Left ventricle myocardium inferior (tissue), 1 donor: ENCODE measurements at regions not wholly inside any gene's neighbourhood (a gene's known extent, or its start where the extent isn't known, plus 50 kb on each side); places are given as distances from the start of the nearest gene placed in this dataset.

Source experiments
- DNase-seq: peaks from one replicate; pipeline ENCODE4 v3.0.0-alpha.2; 2020
- H3K27ac ChIP-seq: fragments of 200-600 bp; replicated peaks from 2 replicates; pipeline ENCODE4 v1.8.0; 2021
- H3K27me3 ChIP-seq: fragments of 200-600 bp; 2 replicates; pipeline ENCODE4 v1.8.0; 2021; ENCODE audit warnings: low read depth
- H3K36me3 ChIP-seq: fragments of 200-600 bp; 2 replicates; pipeline ENCODE4 v1.8.0; 2021
- H3K4me1 ChIP-seq: fragments of 200-600 bp; 2 replicates; pipeline ENCODE4 v1.8.0; 2021
- H3K4me3 ChIP-seq: fragments of 200-600 bp; 2 replicates; pipeline ENCODE4 v1.8.0; 2021; ENCODE audit warnings: mild to moderate bottlenecking, moderate library complexity
- H3K9me3 ChIP-seq: fragments of 200-600 bp; replicated peaks from 2 replicates; pipeline ENCODE4 v1.8.0; 2021
- CTCF ChIP-seq: fragments of 200-600 bp; IDR thresholded peaks from 2 replicates; pipeline ENCODE4 v1.8.0; 2021; ENCODE audit warnings: antibody characterized with exemption, mild to moderate bottlenecking, borderline replicate concordance
- intact Hi-C: fragments of 100-400 bp; cut with micrococcal nuclease; formaldehyde crosslinking; loops from one replicate; pipeline ENCODE4 v1.11.0; 2022
- donor health status: DM: no; HTN: yes; CAD: no; lungs with severe emphysema.

GRCh38 chr13:73416093-73416492 lies 357.3 kb downstream of the KLF5 start:
- Histone ChIP-seq H3K27ac (no peak overlapping the region), H3K36me3 (no peaks in the 10 kb centered on the region), H3K27me3 (no peaks in the 10 kb centered on the region), H3K9me3 (no peaks in the 10 kb centered on the region), H3K4me1 (no peaks in the 10 kb centered on the region), H3K4me3 (no peak overlapping the region)
- TF ChIP-seq CTCF = no peak
- intact Hi-C loops = no loop called here
- DNase-seq = no peak

- Histone ChIP-seq H3K27me3 (no peaks in the 10 kb centered on the region), H3K9me3 (no peaks in the 10 kb centered on the region), H3K27ac (no peak overlapping the region), H3K36me3 (no peaks in the 10 kb centered on the region), H3K4me1 (no peaks in the 10 kb centered on the region), H3K4me3 (no peak overlapping the region)
- no peak for TF ChIP-seq CTCF
- DNase-seq = no peak
- intact Hi-C loops = no loop called here
These were observed 354.9 kb downstream of the KLF5 start for GRCh38 chr13:73413656-73414055.

- H3K27ac ChIP-seq = no peak overlapping the region
- TF ChIP-seq CTCF = no peak
- no peaks in the 10 kb centered on the region for H3K9me3 ChIP-seq
- intact Hi-C loops = no loop called here
- no peaks in the 10 kb centered on the region for H3K36me3 ChIP-seq
- H3K4me3 ChIP-seq = no peak overlapping the region
- no peaks in the 10 kb centered on the region for H3K4me1 ChIP-seq
- DNase-seq = no peak
- no peaks in the 10 kb centered on the region for H3K27me3 ChIP-seq
These were observed 354.1 kb downstream of the KLF5 start for GRCh38 chr13:73412933-73413332.

GRCh38 chr13:73411067-73411809 lies 352.4 kb downstream of the KLF5 start:
- no peaks in the 10 kb centered on the region for H3K36me3 ChIP-seq
- intact Hi-C loops = no loop called here
- no peak for DNase-seq
- H3K4me1 ChIP-seq = no peaks in the 10 kb centered on the region
- no peaks in the 10 kb centered on the region for H3K9me3 ChIP-seq
- no peak overlapping the region for H3K4me3 ChIP-seq
- TF ChIP-seq CTCF = no peak
- no peak overlapping the region for H3K27ac ChIP-seq
- no peaks in the 10 kb centered on the region for H3K27me3 ChIP-seq

GRCh38 chr13:73406454-73406853 lies 347.6 kb downstream of the KLF5 start:
- no peak for DNase-seq
- TF ChIP-seq CTCF = no peak
- intact Hi-C loops = no loop called here
- no peak overlapping the region for H3K4me3 ChIP-seq
- no peaks in the 10 kb centered on the region for H3K4me1 ChIP-seq
- no peak overlapping the region for H3K27ac ChIP-seq
- no peaks in the 10 kb centered on the region for H3K27me3 ChIP-seq
- H3K9me3 ChIP-seq = no peaks in the 10 kb centered on the region
- no peaks in the 10 kb centered on the region for H3K36me3 ChIP-seq
